Right lobe of liver (tissue), 6 donors: ENCODE measurements at regions not wholly inside any gene's neighbourhood (a gene's known extent, or its start where the extent isn't known, plus 50 kb on each side); places are given as distances from the start of the nearest gene placed in this dataset.

Experiments
- ATAC-seq, 4 donors: fragments of 200-7000 bp; cut with Tn5 transposase; one replicate each; pipeline ENCODE4 v1.9.1; 2020; ENCODE audit warnings: mild to moderate bottlenecking in 4 of 4, moderate library complexity in 4 of 4
- DNase-seq, 3 donors: peaks; one replicate each; pipeline ENCODE4 v3.0.0-alpha.2; 2020
- H3K27ac ChIP-seq, 3 donors: fragments of 200-600 bp; one replicate each; pipeline ENCODE4 v1.8.0; 2022
- H3K27me3 ChIP-seq, 2 donors: fragments of 200-600 bp; one replicate each; pipeline ENCODE4 v1.8.0; 2022
- H3K36me3 ChIP-seq, 4 donors: fragments of 200-600 bp; sonication (generic) in 1 of 4; one replicate each; pipeline versions ENCODE4 v1.5.1 to v1.8.0; 2017 to 2022; ENCODE audit warnings: control low read depth in 1 of 4
- H3K4me1 ChIP-seq, 4 donors: fragments of 200-600 bp; sonication (generic) in 1 of 4; one replicate each; pipeline versions ENCODE4 v1.5.1 to v1.8.0; 2017 to 2022; ENCODE audit warnings: control low read depth in 1 of 4
- H3K4me3 ChIP-seq, 3 donors: fragments of 200-600 bp; one replicate each; pipeline ENCODE4 v1.8.0; 2022
- H3K9me3 ChIP-seq, 4 donors: fragments of 200-600 bp; sonication (generic) in 1 of 4; one replicate each; pipeline versions ENCODE4 v1.5.1 to v1.8.0; 2017 to 2022; ENCODE audit warnings: control low read depth in 1 of 4
- CTCF ChIP-seq, 4 donors: fragments of 200-600 bp in 3 of 4; fragments of 450-650 bp in 1 of 4; IDR thresholded peaks; one replicate each; pipeline versions ENCODE4 v1.5.1 to v1.8.0; 2016 to 2022; ENCODE audit warnings: antibody characterized with exemption in 4 of 4, mild to moderate bottlenecking in 2 of 4
- POLR2A ChIP-seq: fragments of 450-650 bp; IDR thresholded peaks from one replicate; pipeline ENCODE4 v1.6.1; 2017; ENCODE audit warnings: antibody characterized with exemption, mild to moderate bottlenecking
- WGBS: methylation state at CpG from one replicate; pipeline ENCODE4 v1.1.6; 2018; ENCODE audit warnings: low coverage, low lambda C conversion rate; ENCODE audit not compliant: insufficient coverage; ENCODE audit errors: missing lambda C conversion rate; 5-methylcytosine and 5-hydroxymethylcytosine counted together
- intact Hi-C, 2 donors: fragments of 100-400 bp; cut with DNase I; formaldehyde crosslinking; loops; one replicate each; pipeline versions ENCODE4 v1.11.2 to v1.14.1; 2022
- donor health status: DM: no; HTN: yes; CAD: no.
- donor health status: DM: no; HTN: no; CAD: no.
- donor health status: DM: no; HTN: no; CAD: no.
- donor health status: DM: no; HTN: yes; CAD: no.
- donor health status: DM: no; HTN: yes; CAD: no.

- TF ChIP-seq POLR2A = no peak
- TF ChIP-seq CTCF (IDR thresholded peaks at IDR 0.05) = no peak
- H3K27me3 ChIP-seq = no peaks in the 10 kb centered on the region
- no peaks in the 10 kb centered on the region for H3K36me3 ChIP-seq
- 83% methylated on average over 10 of the region's 11 CpGs for WGBS
- no peak for DNase-seq
- no peaks in the 10 kb centered on the region for H3K9me3 ChIP-seq
- no peak for ATAC-seq
- no peaks in the 10 kb centered on the region for H3K4me1 ChIP-seq
- H3K27ac ChIP-seq = no peak overlapping the region
- H3K4me3 ChIP-seq = no peak overlapping the region
- intact Hi-C loops = no loop called here
These were observed 437.4 kb downstream of the MIAT start for GRCh38 chr22:27094633-27095308.

- Histone ChIP-seq H3K27ac (no peak overlapping the region), H3K4me3 (no peak overlapping the region), H3K36me3 (no peaks in the 10 kb centered on the region), H3K27me3 (no peaks in the 10 kb centered on the region), H3K4me1 (no peaks in the 10 kb centered on the region), H3K9me3 (no peaks in the 10 kb centered on the region)
- no peak for TF ChIP-seq POLR2A
- TF ChIP-seq CTCF (IDR thresholded peaks at IDR 0.05) = no peak
- ATAC-seq (no peak), DNase-seq (no peak)
- WGBS = 29% methylated on average over 2 of the region's 5 CpGs
- intact Hi-C loops = no loop called here
These were observed 440.1 kb downstream of the MIAT start for GRCh38 chr22:27097506-27097905.

GRCh38 chr22:27097933-27098332 lies 440.5 kb downstream of the MIAT start:
- TF ChIP-seq POLR2A (no peak), CTCF (IDR thresholded peaks at IDR 0.05) (no peak)
- Histone ChIP-seq H3K27me3 (no peaks in the 10 kb centered on the region), H3K27ac (no peak overlapping the region), H3K4me3 (no peak overlapping the region), H3K36me3 (no peaks in the 10 kb centered on the region), H3K9me3 (no peaks in the 10 kb centered on the region), H3K4me1 (no peaks in the 10 kb centered on the region)
- ATAC-seq (no peak), DNase-seq (no peak)
- intact Hi-C loops = no loop called here
- no CpG with 5 or more reads among the region's 2 CpGs for WGBS

GRCh38 chr22:27099946-27100722 lies 442.7 kb downstream of the MIAT start:
- H3K9me3 ChIP-seq = no peaks in the 10 kb centered on the region
- TF ChIP-seq CTCF (IDR thresholded peaks at IDR 0.05) = no peak
- no peak for TF ChIP-seq POLR2A
- H3K36me3 ChIP-seq = no peaks in the 10 kb centered on the region
- ATAC-seq = peak in 1 of 4 donors; percentile 39
- no peak overlapping the region for H3K4me3 ChIP-seq
- no peaks in the 10 kb centered on the region for H3K4me1 ChIP-seq
- no peak for DNase-seq
- no peaks in the 10 kb centered on the region for H3K27me3 ChIP-seq
- WGBS = 44% methylated on average over 7 of the region's 15 CpGs
- H3K27ac ChIP-seq = no peak overlapping the region
- intact Hi-C loops = no loop called here
